Esophagus muscularis mucosa (tissue), 4 donors: ENCODE measurements at regions not wholly inside any gene's neighbourhood (a gene's known extent, or its start where the extent isn't known, plus 50 kb on each side); places are given as distances from the start of the nearest gene placed in this dataset.

Source experiments
- DNase-seq: peaks from one replicate; pipeline ENCODE4 v3.0.0-alpha.2; 2017; ENCODE audit errors: extremely low spot score
- H3K27ac ChIP-seq, 4 donors: fragments of 200-600 bp; sonication (generic); replicated peaks in 1 of 4; 1 replicate in 3 of 4; 2 replicates in 1 of 4; pipeline ENCODE4 v1.5.1; 2016 to 2019; ENCODE audit warnings: mild to moderate bottlenecking in 1 of 4
- H3K27me3 ChIP-seq, 4 donors: fragments of 200-600 bp; sonication (generic); one replicate each; pipeline versions ENCODE4 v1.5.1 to v1.6.0; 2016 to 2019
- H3K36me3 ChIP-seq, 4 donors: fragments of 200-600 bp; sonication (generic); one replicate each; pipeline ENCODE4 v1.5.1; 2016 to 2019
- H3K4me1 ChIP-seq, 4 donors: fragments of 200-600 bp; sonication (generic); one replicate each; pipeline ENCODE4 v1.5.1; 2016 to 2019
- H3K4me3 ChIP-seq, 4 donors: fragments of 200-600 bp; sonication (generic); 1 replicate in 2 of 4; 2 replicates in 2 of 4; pipeline ENCODE4 v1.5.1; 2016 to 2019; ENCODE audit warnings: mild to moderate bottlenecking in 4 of 4, moderate library complexity in 1 of 4
- H3K9me3 ChIP-seq, 4 donors: fragments of 200-600 bp; sonication (generic); 1 replicate in 3 of 4; 2 replicates in 1 of 4; pipeline ENCODE4 v1.5.1; 2016 to 2019
- EP300 ChIP-seq: sonication (generic); formaldehyde crosslinking; IDR thresholded peaks from one replicate; pipeline ENCODE4 v1.6.1; 2017; ENCODE audit warnings: antibody characterized with exemption
- POLR2A ChIP-seq: fragments of 450-650 bp; IDR thresholded peaks from one replicate; pipeline ENCODE4 v1.6.1; 2017; ENCODE audit warnings: antibody characterized with exemption, moderate library complexity, mild to moderate bottlenecking, low read depth
- POLR2AphosphoS5 ChIP-seq, 2 donors: sonication (generic); formaldehyde crosslinking; IDR thresholded peaks; one replicate each; pipeline ENCODE4 v1.6.1; 2017; ENCODE audit warnings: antibody characterized with exemption in 2 of 2
- WGBS: methylation state at CpG from one replicate; pipeline ENCODE4 v1.1.5; 2018; 5-methylcytosine and 5-hydroxymethylcytosine counted together
- intact Hi-C: fragments of 100-400 bp; cut with DNase I; formaldehyde crosslinking; loops from one replicate; pipeline ENCODE4 v1.15.1; 2023
- TF ChIP-seq, protein P1 (sequence below), 3 experiments: fragments of 200-600 bp in 2 of 3; fragments of 450-650 bp in 1 of 3; sonication (generic) in 2 of 3; IDR thresholded peaks; one replicate each; pipeline ENCODE4 v1.5.1; 2017 to 2019; ENCODE audit warnings: antibody characterized with exemption in 3 of 3, mild to moderate bottlenecking in 2 of 3, moderate library complexity in 1 of 3

DNA sequence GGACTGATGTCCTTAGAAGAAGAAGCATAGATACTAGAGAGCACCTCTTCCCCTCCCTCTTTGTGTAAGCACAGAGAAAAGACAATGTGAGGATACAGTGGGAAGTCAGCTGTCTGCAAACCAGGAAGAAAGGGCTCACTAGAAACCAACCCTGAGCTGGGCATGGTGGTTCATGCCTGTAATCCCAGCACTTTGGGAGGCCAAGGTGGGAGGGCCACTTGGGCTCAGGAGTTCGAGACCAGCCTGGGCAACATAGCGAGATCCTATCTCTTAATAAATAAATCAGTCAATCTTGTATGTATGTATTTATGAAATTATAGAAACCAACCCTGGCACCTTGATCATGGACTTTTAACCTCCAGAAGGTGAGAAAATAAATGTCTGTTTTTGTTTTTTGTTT, 118.3 kb downstream of the NPIPB5 start:
- TF ChIP-seq EP300 (no peak), POLR2AphosphoS5 (IDR thresholded peaks at IDR 0.05) (no peak), POLR2A (no peak)
- TF ChIP-seq, protein P1, sequence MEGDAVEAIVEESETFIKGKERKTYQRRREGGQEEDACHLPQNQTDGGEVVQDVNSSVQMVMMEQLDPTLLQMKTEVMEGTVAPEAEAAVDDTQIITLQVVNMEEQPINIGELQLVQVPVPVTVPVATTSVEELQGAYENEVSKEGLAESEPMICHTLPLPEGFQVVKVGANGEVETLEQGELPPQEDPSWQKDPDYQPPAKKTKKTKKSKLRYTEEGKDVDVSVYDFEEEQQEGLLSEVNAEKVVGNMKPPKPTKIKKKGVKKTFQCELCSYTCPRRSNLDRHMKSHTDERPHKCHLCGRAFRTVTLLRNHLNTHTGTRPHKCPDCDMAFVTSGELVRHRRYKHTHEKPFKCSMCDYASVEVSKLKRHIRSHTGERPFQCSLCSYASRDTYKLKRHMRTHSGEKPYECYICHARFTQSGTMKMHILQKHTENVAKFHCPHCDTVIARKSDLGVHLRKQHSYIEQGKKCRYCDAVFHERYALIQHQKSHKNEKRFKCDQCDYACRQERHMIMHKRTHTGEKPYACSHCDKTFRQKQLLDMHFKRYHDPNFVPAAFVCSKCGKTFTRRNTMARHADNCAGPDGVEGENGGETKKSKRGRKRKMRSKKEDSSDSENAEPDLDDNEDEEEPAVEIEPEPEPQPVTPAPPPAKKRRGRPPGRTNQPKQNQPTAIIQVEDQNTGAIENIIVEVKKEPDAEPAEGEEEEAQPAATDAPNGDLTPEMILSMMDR (IDR thresholded peaks at IDR 0.05) = no peak
- Histone ChIP-seq H3K36me3 (no peaks in the 10 kb centered on the region), H3K27me3 (peaks cover 0 to 14% (median 0%) of the 10 kb centered on the region in 4 donors), H3K27ac (no peak overlapping the region), H3K4me3 (no peak overlapping the region), H3K4me1 (peaks cover 0 to 8% (median 6%) of the 10 kb centered on the region in 4 donors), H3K9me3 (peaks cover 0 to 6% (median 0%) of the 10 kb centered on the region in 4 donors)
- DNase-seq = no peak
- intact Hi-C loops = no loop called here
- 89% methylated on average over 2 of the region's 2 CpGs for WGBS

DNA sequence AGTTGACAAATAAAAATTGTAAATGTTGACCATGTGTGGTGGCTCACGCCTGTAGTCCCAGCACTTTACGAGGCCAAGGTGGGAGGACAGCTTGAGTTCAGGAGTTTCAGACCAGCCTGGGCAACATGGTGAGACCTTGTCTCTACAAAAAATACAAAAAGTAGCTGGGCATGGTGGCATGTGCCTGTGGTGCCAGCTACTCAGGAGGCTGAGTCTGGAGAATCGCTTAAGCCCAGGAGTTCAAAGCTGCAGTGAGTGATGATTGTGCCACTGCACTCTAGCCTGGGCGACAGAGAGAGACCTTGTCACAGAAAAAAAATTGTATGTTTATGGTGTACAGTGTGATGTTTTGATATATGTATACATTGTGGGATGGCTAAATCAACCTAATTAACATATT, 119.6 kb downstream of the NPIPB5 start:
- Histone ChIP-seq H3K36me3 (no peaks in the 10 kb centered on the region), H3K4me1 (no peaks in the 10 kb centered on the region), H3K9me3 (peaks cover 0 to 6% (median 0%) of the 10 kb centered on the region in 4 donors), H3K27ac (no peak overlapping the region), H3K4me3 (no peak overlapping the region), H3K27me3 (peaks cover 0 to 19% (median 0%) of the 10 kb centered on the region in 4 donors)
- intact Hi-C loops = no loop called here
- DNase-seq = no peak
- WGBS = 91% methylated on average over 4 of the region's 4 CpGs
- TF ChIP-seq POLR2A (no peak), EP300 (no peak), POLR2AphosphoS5 (IDR thresholded peaks at IDR 0.05) (no peak)
- TF ChIP-seq, protein P1 (IDR thresholded peaks at IDR 0.05) = no peak

DNA sequence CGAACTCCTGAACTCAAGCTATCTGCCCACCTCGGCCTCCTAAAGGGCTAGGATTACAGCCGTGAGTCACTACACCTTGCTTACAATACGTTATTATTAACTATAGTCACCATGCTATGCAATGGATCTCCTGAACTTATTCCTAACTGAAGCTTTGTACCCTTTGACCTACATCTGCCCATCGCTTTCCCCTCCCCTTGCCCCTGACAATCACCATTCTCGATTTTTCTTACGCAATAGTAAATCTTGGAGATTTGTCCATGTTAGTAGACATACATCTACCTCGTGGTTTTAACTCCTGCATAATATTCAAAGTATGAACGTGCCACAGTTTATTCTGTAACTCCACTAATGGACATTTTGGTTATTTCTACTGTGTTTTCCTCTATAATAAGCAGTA, 120.6 kb downstream of the NPIPB5 start:
- H3K27ac ChIP-seq = no peak overlapping the region
- intact Hi-C loops = no loop called here
- WGBS = 78% methylated on average over 9 of the region's 9 CpGs
- TF ChIP-seq POLR2A = no peak
- TF ChIP-seq, protein P1 (IDR thresholded peaks at IDR 0.05) = no peak
- no peak for TF ChIP-seq POLR2AphosphoS5 (IDR thresholded peaks at IDR 0.05)
- TF ChIP-seq EP300 = no peak
- H3K36me3 ChIP-seq = no peaks in the 10 kb centered on the region
- peaks cover 0 to 15% (median 0%) of the 10 kb centered on the region in 4 donors for H3K27me3 ChIP-seq
- H3K4me3 ChIP-seq = no peak overlapping the region
- no peaks in the 10 kb centered on the region for H3K4me1 ChIP-seq
- no peak for DNase-seq
- no peaks in the 10 kb centered on the region for H3K9me3 ChIP-seq

DNA sequence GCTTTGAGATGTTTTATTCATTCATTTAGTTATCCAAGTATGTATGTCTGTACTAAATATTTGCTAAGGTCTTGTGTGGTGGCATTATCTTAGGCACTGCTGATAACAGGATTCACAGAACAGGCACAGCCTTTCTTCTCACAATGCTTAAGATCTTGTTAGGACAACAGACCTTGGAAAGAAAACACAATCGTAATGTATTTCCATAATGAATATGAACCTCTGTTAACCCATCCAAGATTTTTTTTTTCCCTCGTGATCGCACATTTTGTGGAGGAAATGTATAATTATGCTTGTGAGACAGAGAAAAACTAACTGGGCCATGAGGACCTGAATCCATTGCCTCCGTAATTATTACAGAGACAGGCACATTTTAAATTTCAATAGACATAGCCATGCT, 121.9 kb downstream of the NPIPB5 start:
- Histone ChIP-seq H3K36me3 (no peaks in the 10 kb centered on the region), H3K27ac (no peak overlapping the region), H3K27me3 (peaks cover 0 to 9% (median 0%) of the 10 kb centered on the region in 4 donors), H3K9me3 (peaks cover 0 to 10% (median 4%) of the 10 kb centered on the region in 4 donors), H3K4me1 (no peaks in the 10 kb centered on the region), H3K4me3 (no peak overlapping the region)
- WGBS = 81% methylated on average over 4 of the region's 4 CpGs
- no peak for TF ChIP-seq POLR2AphosphoS5 (IDR thresholded peaks at IDR 0.05)
- intact Hi-C loops = no loop called here
- DNase-seq = no peak

DNA sequence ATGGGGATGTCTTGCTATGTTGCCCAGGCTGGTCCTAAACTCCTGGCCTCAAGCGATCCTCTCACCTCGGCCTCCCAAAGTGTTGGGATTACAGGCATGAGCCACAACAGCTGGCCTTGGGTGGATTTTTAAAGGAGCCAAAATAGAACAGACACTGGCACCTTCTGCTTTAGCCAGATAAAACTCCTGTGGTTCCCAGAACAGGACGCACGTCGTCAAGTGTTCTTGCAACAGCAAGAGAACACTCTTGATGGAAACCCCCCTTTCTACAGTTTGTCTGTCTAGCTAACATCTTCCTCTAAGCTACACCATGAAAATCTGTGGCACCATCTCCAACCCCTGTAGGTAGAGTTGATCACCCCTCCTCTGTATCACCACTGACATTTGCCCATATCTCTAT, 122.6 kb downstream of the NPIPB5 start:
- H3K4me1 ChIP-seq = no peaks in the 10 kb centered on the region
- no peak overlapping the region for H3K27ac ChIP-seq
- no peak for DNase-seq
- no peaks in the 10 kb centered on the region for H3K36me3 ChIP-seq
- TF ChIP-seq, protein P1 (IDR thresholded peaks at IDR 0.05) = no peak
- H3K27me3 ChIP-seq = peaks cover 0 to 9% (median 0%) of the 10 kb centered on the region in 4 donors
- peaks cover 0 to 11% (median 6%) of the 10 kb centered on the region in 4 donors for H3K9me3 ChIP-seq
- 80% methylated on average over 5 of the region's 5 CpGs for WGBS
- intact Hi-C loops = no loop called here
- no peak overlapping the region for H3K4me3 ChIP-seq
